Mammary epithelial cell (primary cell): ENCODE measurements at regions not wholly inside any gene's neighbourhood (a gene's known extent, or its start where the extent isn't known, plus 50 kb on each side); places are given as distances from the start of the nearest gene placed in this dataset.

Source experiments
- CTCF ChIP-seq, 2 donors: IDR thresholded peaks in 1 of 2; conservative IDR thresholded peaks in 1 of 2; 2 replicates each; pipeline ENCODE4 v1.5.1; 2011 to 2012; ENCODE audit warnings: inconsistent platforms in 2 of 2, low read length in 2 of 2, mild to moderate bottlenecking in 2 of 2, control low read depth in 1 of 2, low read depth in 1 of 2; ENCODE audit not compliant: insufficient read depth in 1 of 2; ENCODE audit errors: extremely low read depth in 1 of 2
- EZH2 ChIP-seq: IDR thresholded peaks from 2 replicates; pipeline ENCODE4 v1.6.1; 2012; ENCODE audit warnings: low read length, inconsistent platforms, borderline replicate concordance

- no peak for TF ChIP-seq CTCF (conservative IDR thresholded peaks at IDR 0.05 in 1 of 2, IDR thresholded peaks at IDR 0.05 in 1 of 2; ENCODE audit: extremely low read depth in 1 of 2, insufficient read depth in 1 of 2, low read depth in 1 of 2, low read length in 2 of 2)
- TF ChIP-seq EZH2, result no peak
These were observed 263.4 kb downstream of the POU4F1 start for GRCh38 chr13:78339927-78340326.
